Keratinocyte (primary cell): ENCODE measurements at regions not wholly inside any gene's neighbourhood (a gene's known extent, or its start where the extent isn't known, plus 50 kb on each side); places are given as distances from the start of the nearest gene placed in this dataset.

Source experiments
- DNase-seq: peaks from one replicate; pipeline ENCODE4 v3.0.0-alpha.2; 2011; ENCODE audit warnings: low read depth, missing footprints, low spot score
- FAIRE-seq: peaks from 2 replicates; lab custom pipeline; 2011; peaks lifted over from hg19 to GRCh38; lab: Jason Lieb, UNC
- H2AFZ ChIP-seq: 2 replicates; pipeline ENCODE4 v1.6.0; 2012; ENCODE audit warnings: low read length, control low read depth, inconsistent platforms; ENCODE audit not compliant: control insufficient read depth
- H3K27ac ChIP-seq: 2 replicates; pipeline ENCODE4 v1.5.1; 2011; ENCODE audit warnings: low read length; ENCODE audit not compliant: control insufficient read depth, insufficient read depth
- H3K27me3 ChIP-seq: 3 replicates; pipeline ENCODE4 v1.6.0; 2011; ENCODE audit warnings: low read length; ENCODE audit not compliant: control insufficient read depth, insufficient read depth; ENCODE audit errors: extremely low read depth
- H3K36me3 ChIP-seq, 2 experiments: 2 replicates in 1 of 2; 3 replicates in 1 of 2; pipeline ENCODE4 v1.5.1; 2011; ENCODE audit warnings: low read length in 2 of 2, mild to moderate bottlenecking in 1 of 2; ENCODE audit not compliant: control insufficient read depth in 2 of 2, insufficient read depth in 2 of 2; ENCODE audit errors: extremely low read depth in 1 of 2
- H3K4me1 ChIP-seq: 3 replicates; pipeline ENCODE4 v1.5.1; 2011; ENCODE audit warnings: low read length; ENCODE audit not compliant: control insufficient read depth, insufficient read depth; ENCODE audit errors: extremely low read depth
- H3K4me2 ChIP-seq: 3 replicates; pipeline ENCODE4 v1.6.0; 2011; ENCODE audit warnings: low read depth, low read length; ENCODE audit not compliant: control insufficient read depth, insufficient read depth; ENCODE audit errors: extremely low read depth
- H3K4me3 ChIP-seq, 3 experiments: fragments of 200-600 bp in 1 of 3; sonication (generic) in 1 of 3; 2 replicates in 2 of 3; 3 replicates in 1 of 3; pipeline ENCODE4 v1.5.1; 2011 to 2016; ENCODE audit warnings: low read length in 3 of 3, mild to moderate bottlenecking in 3 of 3, control low read depth in 2 of 3, inconsistent platforms in 1 of 3, low read depth in 1 of 3, mixed read lengths in 1 of 3, mixed run types in 1 of 3, moderate library complexity in 1 of 3; ENCODE audit not compliant: control insufficient read depth in 2 of 3, insufficient read depth in 2 of 3; ENCODE audit errors: extremely low read depth in 1 of 3
- H3K79me2 ChIP-seq: 2 replicates; pipeline ENCODE4 v1.6.0; 2012; ENCODE audit warnings: low read length; ENCODE audit not compliant: control insufficient read depth, insufficient read depth
- H3K9ac ChIP-seq: 3 replicates; pipeline ENCODE4 v1.6.0; 2011; ENCODE audit warnings: low read length; ENCODE audit not compliant: control insufficient read depth, insufficient read depth; ENCODE audit errors: extremely low read depth
- H3K9me1 ChIP-seq: 3 replicates; pipeline ENCODE4 v1.6.0; 2011; ENCODE audit warnings: low read length; ENCODE audit not compliant: control insufficient read depth, insufficient read depth; ENCODE audit errors: extremely low read depth
- H3K9me3 ChIP-seq: 2 replicates; pipeline ENCODE4 v1.5.1; 2012; ENCODE audit warnings: low read depth, low read length; ENCODE audit not compliant: control insufficient read depth
- H4K20me1 ChIP-seq: 3 replicates; pipeline ENCODE4 v1.6.0; 2011; ENCODE audit warnings: low read length; ENCODE audit not compliant: control insufficient read depth, insufficient read depth; ENCODE audit errors: extremely low read depth
- EZH2 ChIP-seq: IDR thresholded peaks from one replicate; pipeline ENCODE4 v1.6.1; 2012; ENCODE audit warnings: inconsistent platforms, mild to moderate bottlenecking, low read length, moderate library complexity
- dilution Hi-C: fragments of 300-500 bp; cut with MboI; formaldehyde crosslinking; loops from one replicate; pipeline ENCODE4 v1.7.0; 2020; ENCODE audit warnings: low sequenced_read_pairs; ENCODE audit not compliant: extremely low pct_ligation_motif_present
- TF ChIP-seq, protein P1 (sequence below), 3 experiments: IDR thresholded peaks in 1 of 3; conservative IDR thresholded peaks in 1 of 3; optimal IDR thresholded peaks in 1 of 3; 2 replicates in 2 of 3; 3 replicates in 1 of 3; pipeline versions ENCODE3 to v1.5.1; 2011; ENCODE audit warnings: low read length in 3 of 3, mild to moderate bottlenecking in 3 of 3, moderate library complexity in 2 of 3, control low read depth in 1 of 3, inconsistent platforms in 1 of 3; ENCODE audit not compliant: insufficient read depth in 2 of 3; ENCODE audit errors: extremely low read depth in 1 of 3

DNA sequence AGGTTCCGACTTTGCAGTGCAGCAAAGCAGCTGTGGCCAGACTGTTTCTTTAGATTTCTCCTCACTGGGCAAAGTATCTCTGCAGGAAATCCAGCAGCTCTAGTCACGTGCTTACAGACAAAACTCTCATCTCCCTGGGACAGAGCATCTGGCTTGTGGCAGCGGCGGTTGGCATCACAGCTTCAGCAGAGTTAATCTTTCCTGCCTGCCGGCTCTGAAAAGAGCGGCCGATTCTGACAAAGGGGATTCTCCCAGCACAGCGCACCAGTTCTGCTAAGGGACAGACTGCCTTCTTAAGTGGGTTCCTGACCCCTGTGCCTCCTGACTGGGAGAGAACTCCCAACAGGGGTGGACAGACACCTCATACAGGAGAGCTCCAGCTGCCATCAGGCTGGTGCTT lies 1357.3 kb upstream of the TENM4 start:
- TF ChIP-seq, protein P1, sequence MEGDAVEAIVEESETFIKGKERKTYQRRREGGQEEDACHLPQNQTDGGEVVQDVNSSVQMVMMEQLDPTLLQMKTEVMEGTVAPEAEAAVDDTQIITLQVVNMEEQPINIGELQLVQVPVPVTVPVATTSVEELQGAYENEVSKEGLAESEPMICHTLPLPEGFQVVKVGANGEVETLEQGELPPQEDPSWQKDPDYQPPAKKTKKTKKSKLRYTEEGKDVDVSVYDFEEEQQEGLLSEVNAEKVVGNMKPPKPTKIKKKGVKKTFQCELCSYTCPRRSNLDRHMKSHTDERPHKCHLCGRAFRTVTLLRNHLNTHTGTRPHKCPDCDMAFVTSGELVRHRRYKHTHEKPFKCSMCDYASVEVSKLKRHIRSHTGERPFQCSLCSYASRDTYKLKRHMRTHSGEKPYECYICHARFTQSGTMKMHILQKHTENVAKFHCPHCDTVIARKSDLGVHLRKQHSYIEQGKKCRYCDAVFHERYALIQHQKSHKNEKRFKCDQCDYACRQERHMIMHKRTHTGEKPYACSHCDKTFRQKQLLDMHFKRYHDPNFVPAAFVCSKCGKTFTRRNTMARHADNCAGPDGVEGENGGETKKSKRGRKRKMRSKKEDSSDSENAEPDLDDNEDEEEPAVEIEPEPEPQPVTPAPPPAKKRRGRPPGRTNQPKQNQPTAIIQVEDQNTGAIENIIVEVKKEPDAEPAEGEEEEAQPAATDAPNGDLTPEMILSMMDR (optimal IDR thresholded peaks at IDR 0.05 in 1 of 3, IDR thresholded peaks at IDR 0.05 in 1 of 3, conservative IDR thresholded peaks at IDR 0.05 in 1 of 3; ENCODE audit: extremely low read depth in 1 of 3, insufficient read depth in 2 of 3, low read length in 3 of 3), result no peak
- no peak for TF ChIP-seq EZH2
- H3K36me3 ChIP-seq, result no peaks in the 10 kb centered on the region
- H3K4me2 ChIP-seq, result no peak overlapping the region
- H3K9ac ChIP-seq, result no peak overlapping the region
- H3K9me1 ChIP-seq, result no peaks in the 10 kb centered on the region
- H3K9me3 ChIP-seq, result no peaks in the 10 kb centered on the region
- H4K20me1 ChIP-seq, result no peaks in the 10 kb centered on the region
- H2AFZ ChIP-seq, result no peak overlapping the region
- dilution Hi-C loops, result no loop called here
- FAIRE-seq (no peak), DNase-seq (no peak)
- no peaks in the 10 kb centered on the region for H3K79me2 ChIP-seq
- no peak overlapping the region for H3K4me3 ChIP-seq
- no peaks in the 10 kb centered on the region for H3K27me3 ChIP-seq
- no peaks in the 10 kb centered on the region for H3K4me1 ChIP-seq
- no peak overlapping the region for H3K27ac ChIP-seq

DNA sequence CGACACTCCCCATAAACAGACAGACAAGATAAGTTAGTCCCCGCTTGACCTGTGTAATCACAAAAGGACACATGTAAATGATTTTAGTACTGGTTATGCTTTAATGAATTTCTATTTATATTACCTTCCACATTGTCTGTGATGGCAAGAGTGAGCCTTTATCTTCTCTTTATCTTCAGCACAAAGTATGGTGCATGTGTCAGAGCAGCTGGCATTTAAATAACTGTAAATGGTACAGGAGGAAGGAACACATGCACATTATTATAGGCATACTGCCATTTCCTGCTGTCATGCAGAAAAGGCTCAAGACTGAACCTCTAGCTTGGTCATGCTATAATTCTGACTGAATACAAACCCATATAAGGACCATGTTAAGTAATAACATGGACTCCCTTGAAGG lies 1342.7 kb upstream of the TENM4 start:
- Histone ChIP-seq H3K4me1 (no peaks in the 10 kb centered on the region), H3K27me3 (no peaks in the 10 kb centered on the region), H3K4me2 (no peak overlapping the region), H2AFZ (no peak overlapping the region), H3K9me3 (no peaks in the 10 kb centered on the region), H3K9me1 (no peaks in the 10 kb centered on the region), H3K36me3 (no peaks in the 10 kb centered on the region), H3K79me2 (no peaks in the 10 kb centered on the region), H4K20me1 (no peaks in the 10 kb centered on the region), H3K4me3 (no peak overlapping the region), H3K27ac (no peak overlapping the region), H3K9ac (no peak overlapping the region)
- dilution Hi-C loops, result no loop called here
- no peak for DNase-seq
- TF ChIP-seq, protein P1 (optimal IDR thresholded peaks at IDR 0.05 in 1 of 3, IDR thresholded peaks at IDR 0.05 in 1 of 3, conservative IDR thresholded peaks at IDR 0.05 in 1 of 3; ENCODE audit: extremely low read depth in 1 of 3, insufficient read depth in 2 of 3, low read length in 3 of 3), result no peak
- TF ChIP-seq EZH2, result no peak
- FAIRE-seq, result no peak
